ENCODE measurements at regions not wholly inside any gene's neighbourhood (a gene's known extent, or its start where the extent isn't known, plus 50 kb on each side); places are given as distances from the start of the nearest gene placed in this dataset.

DNA sequence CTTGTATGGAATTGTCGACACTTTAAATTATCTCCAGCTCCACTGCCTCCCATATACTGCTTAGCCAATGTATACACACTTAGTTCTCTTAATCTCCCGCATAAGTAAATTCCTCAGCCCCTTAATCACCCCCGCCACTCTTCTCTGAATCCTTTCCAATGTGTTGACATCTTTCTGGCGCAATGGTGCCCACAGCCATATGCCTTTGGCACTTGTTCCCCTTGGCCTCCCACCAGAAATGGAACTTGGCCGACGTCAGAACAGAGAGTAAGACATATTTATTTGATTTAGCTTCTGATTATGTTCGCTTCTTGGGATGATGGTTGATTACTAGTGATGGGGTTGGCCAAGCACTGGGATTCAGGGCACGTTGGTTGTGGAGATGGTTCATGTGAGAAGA, 1089.3 kb upstream of the CELF4 start:
- Histone ChIP-seq H3K4me3 (ENCODE audit: low read depth, low read length) (no peak overlapping the region), H3K9me3 (no peaks in the 10 kb centered on the region), H3K4me1 (no peaks in the 10 kb centered on the region), H3K27me3 (replicated peaks; ENCODE audit: control insufficient read depth, insufficient read depth, low read length) (no peaks in the 10 kb centered on the region), H3K36me3 (ENCODE audit: control insufficient read depth, insufficient read depth, low read length) (no peaks in the 10 kb centered on the region)
- intact Hi-C loops (cut with micrococcal nuclease; ENCODE audit: unreplicated experiment): no loop called here
- no peak overlapping the region for H3K27ac Mint-ChIP-seq (ENCODE audit: unreplicated experiment)
- no peaks in the 10 kb centered on the region for H3K9me3 Mint-ChIP-seq (ENCODE audit: unreplicated experiment)
- CTCF ChIA-PET: no interaction called here
- H3K4me3 Mint-ChIP-seq (ENCODE audit: unreplicated experiment): no peak overlapping the region
- DNase-seq: no peak
- TF ChIP-seq, protein P1, sequence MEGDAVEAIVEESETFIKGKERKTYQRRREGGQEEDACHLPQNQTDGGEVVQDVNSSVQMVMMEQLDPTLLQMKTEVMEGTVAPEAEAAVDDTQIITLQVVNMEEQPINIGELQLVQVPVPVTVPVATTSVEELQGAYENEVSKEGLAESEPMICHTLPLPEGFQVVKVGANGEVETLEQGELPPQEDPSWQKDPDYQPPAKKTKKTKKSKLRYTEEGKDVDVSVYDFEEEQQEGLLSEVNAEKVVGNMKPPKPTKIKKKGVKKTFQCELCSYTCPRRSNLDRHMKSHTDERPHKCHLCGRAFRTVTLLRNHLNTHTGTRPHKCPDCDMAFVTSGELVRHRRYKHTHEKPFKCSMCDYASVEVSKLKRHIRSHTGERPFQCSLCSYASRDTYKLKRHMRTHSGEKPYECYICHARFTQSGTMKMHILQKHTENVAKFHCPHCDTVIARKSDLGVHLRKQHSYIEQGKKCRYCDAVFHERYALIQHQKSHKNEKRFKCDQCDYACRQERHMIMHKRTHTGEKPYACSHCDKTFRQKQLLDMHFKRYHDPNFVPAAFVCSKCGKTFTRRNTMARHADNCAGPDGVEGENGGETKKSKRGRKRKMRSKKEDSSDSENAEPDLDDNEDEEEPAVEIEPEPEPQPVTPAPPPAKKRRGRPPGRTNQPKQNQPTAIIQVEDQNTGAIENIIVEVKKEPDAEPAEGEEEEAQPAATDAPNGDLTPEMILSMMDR (IDR thresholded peaks at IDR 0.05; ENCODE audit: insufficient read depth in 1 of 2, low read depth in 1 of 2, low read length in 1 of 2, severe bottlenecking in 1 of 2, unreplicated experiment in 1 of 2): no peak
- H3K27me3 Mint-ChIP-seq (ENCODE audit: insufficient read depth, unreplicated experiment): peaks cover 2% of the 10 kb centered on the region
- H3K4me1 Mint-ChIP-seq (ENCODE audit: low read depth, unreplicated experiment): no peaks in the 10 kb centered on the region
- BruUV-seq (replicated peaks): no TSS peak
- no peaks in the 10 kb centered on the region for H3K36me3 Mint-ChIP-seq (ENCODE audit: insufficient read depth, unreplicated experiment)
- POLR2A ChIA-PET: no interaction called here

DNA sequence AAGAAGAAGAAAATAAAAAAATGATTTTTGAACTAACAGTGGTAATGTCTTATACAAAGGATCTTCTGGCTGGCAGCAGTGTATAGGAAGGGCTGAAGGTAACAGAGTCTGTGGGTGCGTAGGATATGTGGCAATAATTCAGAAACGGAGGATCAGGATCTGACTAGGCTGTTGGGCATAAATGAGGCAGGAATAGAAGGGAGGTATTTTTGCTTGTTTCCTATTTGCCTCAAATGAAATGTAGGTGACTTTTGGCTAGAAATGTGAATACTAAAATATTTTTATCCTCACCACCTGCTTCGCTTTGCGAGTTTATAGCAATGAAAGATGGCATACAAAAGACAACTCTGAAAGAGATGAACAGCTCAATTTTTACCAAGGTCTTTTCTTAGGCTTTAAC, 1086.1 kb upstream of the CELF4 start:
- no peak for DNase-seq
- Histone ChIP-seq H3K4me1 (no peaks in the 10 kb centered on the region), H3K36me3 (ENCODE audit: control insufficient read depth, insufficient read depth, low read length) (no peaks in the 10 kb centered on the region), H3K4me3 (ENCODE audit: low read depth, low read length) (no peak overlapping the region), H3K27me3 (replicated peaks; ENCODE audit: control insufficient read depth, insufficient read depth, low read length) (no peaks in the 10 kb centered on the region), H3K9me3 (no peaks in the 10 kb centered on the region)
- no TSS peak for BruUV-seq (replicated peaks)
- Mint-ChIP-seq H3K4me3 (ENCODE audit: unreplicated experiment) (no peak overlapping the region), H3K27ac (ENCODE audit: unreplicated experiment) (no peak overlapping the region), H3K4me1 (ENCODE audit: low read depth, unreplicated experiment) (no peaks in the 10 kb centered on the region), H3K9me3 (ENCODE audit: unreplicated experiment) (no peaks in the 10 kb centered on the region), H3K36me3 (ENCODE audit: insufficient read depth, unreplicated experiment) (no peaks in the 10 kb centered on the region), H3K27me3 (ENCODE audit: insufficient read depth, unreplicated experiment) (peaks cover 2% of the 10 kb centered on the region)
- POLR2A ChIA-PET: no interaction called here
- intact Hi-C loops (cut with micrococcal nuclease; ENCODE audit: unreplicated experiment): no loop called here
- CTCF ChIA-PET: no interaction called here
- TF ChIP-seq, protein P1 (IDR thresholded peaks at IDR 0.05; ENCODE audit: insufficient read depth in 1 of 2, low read depth in 1 of 2, low read length in 1 of 2, severe bottlenecking in 1 of 2, unreplicated experiment in 1 of 2): no peak

DNA sequence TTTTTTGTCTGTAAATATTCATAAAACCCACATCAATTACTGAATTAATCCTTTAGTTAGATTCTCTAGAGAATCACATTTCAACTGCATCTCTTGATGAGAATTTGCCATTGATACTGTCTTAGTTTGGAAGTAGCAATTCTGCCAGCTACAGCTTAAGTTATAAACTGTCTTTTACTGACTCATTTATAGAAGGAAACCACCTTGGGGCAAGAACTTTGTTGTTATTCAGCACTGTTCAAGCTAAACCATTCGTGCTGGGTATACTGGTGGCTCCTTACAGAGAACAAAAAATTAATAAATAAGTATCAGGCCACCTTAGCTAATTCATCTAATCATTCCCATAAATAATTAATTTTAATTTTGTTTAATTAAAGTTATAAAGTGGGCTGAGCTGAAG, 1082.6 kb upstream of the CELF4 start:
- intact Hi-C loops (cut with micrococcal nuclease; ENCODE audit: unreplicated experiment): no loop called here
- no peak for DNase-seq
- H3K9me3 ChIP-seq: no peaks in the 10 kb centered on the region
- Mint-ChIP-seq H3K9me3 (ENCODE audit: unreplicated experiment) (no peaks in the 10 kb centered on the region), H3K27ac (ENCODE audit: unreplicated experiment) (no peak overlapping the region), H3K4me3 (ENCODE audit: unreplicated experiment) (no peak overlapping the region), H3K27me3 (ENCODE audit: insufficient read depth, unreplicated experiment) (peaks cover 2% of the 10 kb centered on the region), H3K36me3 (ENCODE audit: insufficient read depth, unreplicated experiment) (no peaks in the 10 kb centered on the region), H3K4me1 (ENCODE audit: low read depth, unreplicated experiment) (no peaks in the 10 kb centered on the region)
- BruUV-seq (replicated peaks): no TSS peak
- H3K4me1 ChIP-seq: no peaks in the 10 kb centered on the region
- H3K4me3 ChIP-seq (ENCODE audit: low read depth, low read length): no peak overlapping the region
- H3K36me3 ChIP-seq (ENCODE audit: control insufficient read depth, insufficient read depth, low read length): no peaks in the 10 kb centered on the region
- ChIA-PET CTCF (no interaction called here), POLR2A (no interaction called here)
- TF ChIP-seq, protein P1 (IDR thresholded peaks at IDR 0.05; ENCODE audit: insufficient read depth in 1 of 2, low read depth in 1 of 2, low read length in 1 of 2, severe bottlenecking in 1 of 2, unreplicated experiment in 1 of 2): no peak
- H3K27me3 ChIP-seq (replicated peaks; ENCODE audit: control insufficient read depth, insufficient read depth, low read length): no peaks in the 10 kb centered on the region

All from Caco-2 (cell line).